ENCODE measurements at regions not wholly inside any gene's neighbourhood (a gene's known extent, or its start where the extent isn't known, plus 50 kb on each side); places are given as distances from the start of the nearest gene placed in this dataset.

- Histone ChIP-seq H3K9ac (ENCODE audit: low read length) (no peak overlapping the region), H3K9me2 (ENCODE audit: low read depth, low read length) (no peaks in the 10 kb centered on the region), H3K4me3 (ENCODE audit: low read depth, low read length, poor library complexity, severe bottlenecking) (no peak overlapping the region), H3K27ac (ENCODE audit: low read depth, low read length, poor library complexity, severe bottlenecking) (no peak overlapping the region), H3K27me3 (ENCODE audit: insufficient read depth, low read length) (no peaks in the 10 kb centered on the region), H3K79me2 (ENCODE audit: insufficient read depth, low read length) (no peaks in the 10 kb centered on the region), H2AFZ (ENCODE audit: low read length) (no peak overlapping the region), H3F3A (ENCODE audit: insufficient read depth, low read length) (no peaks in the 10 kb centered on the region), H3K9me3 (ENCODE audit: low read length) (no peaks in the 10 kb centered on the region), H3K36me3 (ENCODE audit: insufficient read depth, low read length) (no peaks in the 10 kb centered on the region), H4K20me1 (ENCODE audit: insufficient read depth, low read length) (no peaks in the 10 kb centered on the region), H3K4me2 (ENCODE audit: low read length) (no peak overlapping the region), H3K4me1 (ENCODE audit: insufficient read depth, low read length, severe bottlenecking) (no peaks in the 10 kb centered on the region)
- TF ChIP-seq EZH2 (IDR thresholded peaks at IDR 0.05; ENCODE audit: borderline replicate concordance, low read length), result no peak
- TF ChIP-seq, protein P1, sequence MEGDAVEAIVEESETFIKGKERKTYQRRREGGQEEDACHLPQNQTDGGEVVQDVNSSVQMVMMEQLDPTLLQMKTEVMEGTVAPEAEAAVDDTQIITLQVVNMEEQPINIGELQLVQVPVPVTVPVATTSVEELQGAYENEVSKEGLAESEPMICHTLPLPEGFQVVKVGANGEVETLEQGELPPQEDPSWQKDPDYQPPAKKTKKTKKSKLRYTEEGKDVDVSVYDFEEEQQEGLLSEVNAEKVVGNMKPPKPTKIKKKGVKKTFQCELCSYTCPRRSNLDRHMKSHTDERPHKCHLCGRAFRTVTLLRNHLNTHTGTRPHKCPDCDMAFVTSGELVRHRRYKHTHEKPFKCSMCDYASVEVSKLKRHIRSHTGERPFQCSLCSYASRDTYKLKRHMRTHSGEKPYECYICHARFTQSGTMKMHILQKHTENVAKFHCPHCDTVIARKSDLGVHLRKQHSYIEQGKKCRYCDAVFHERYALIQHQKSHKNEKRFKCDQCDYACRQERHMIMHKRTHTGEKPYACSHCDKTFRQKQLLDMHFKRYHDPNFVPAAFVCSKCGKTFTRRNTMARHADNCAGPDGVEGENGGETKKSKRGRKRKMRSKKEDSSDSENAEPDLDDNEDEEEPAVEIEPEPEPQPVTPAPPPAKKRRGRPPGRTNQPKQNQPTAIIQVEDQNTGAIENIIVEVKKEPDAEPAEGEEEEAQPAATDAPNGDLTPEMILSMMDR (IDR thresholded peaks at IDR 0.05; ENCODE audit: low read length), result no peak
These were observed 267.5 kb downstream of the ACTL7B start for GRCh38 chr9:108588246-108588645.

DNA sequence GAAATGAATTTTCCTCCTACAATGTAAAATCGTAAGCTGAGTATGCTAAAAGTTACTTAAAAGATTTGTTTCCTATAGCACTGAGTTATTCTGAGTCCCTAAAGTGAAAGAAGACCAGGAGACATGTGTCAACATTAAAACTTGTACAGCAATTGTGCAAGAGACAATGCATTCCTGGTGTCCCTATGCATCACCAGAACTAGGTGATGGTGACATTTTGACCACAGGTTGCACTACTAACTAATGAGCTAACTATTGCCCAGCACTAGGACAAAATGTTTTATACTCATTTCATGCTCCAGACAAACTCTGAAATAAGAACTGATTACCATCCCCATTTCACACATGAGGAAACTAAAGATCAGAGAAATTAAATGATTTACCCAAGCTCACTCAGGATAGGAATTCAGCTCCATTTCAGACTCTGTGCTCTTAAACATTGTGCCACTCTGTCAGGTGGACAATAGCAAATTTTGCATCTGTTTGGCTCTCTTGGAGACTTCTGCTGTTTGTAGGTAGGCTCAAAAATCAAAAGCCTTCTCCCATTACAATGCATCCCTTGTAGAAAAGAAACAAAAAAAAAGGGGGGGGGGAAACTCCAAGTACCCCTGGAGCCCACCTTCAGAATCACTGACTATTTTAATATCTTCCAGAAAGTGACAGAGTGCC lies 269.2 kb downstream of the ACTL7B start:
- H3K27ac ChIP-seq (ENCODE audit: low read depth, low read length, poor library complexity, severe bottlenecking), result no peak overlapping the region
- no peaks in the 10 kb centered on the region for H3K4me1 ChIP-seq (ENCODE audit: insufficient read depth, low read length, severe bottlenecking)
- no peak overlapping the region for H3K4me2 ChIP-seq (ENCODE audit: low read length)
- H3K4me3 ChIP-seq (ENCODE audit: low read depth, low read length, poor library complexity, severe bottlenecking), result no peak overlapping the region
- no peaks in the 10 kb centered on the region for H3K9me3 ChIP-seq (ENCODE audit: low read length)
- TF ChIP-seq, protein P1 (IDR thresholded peaks at IDR 0.05; ENCODE audit: low read length), result no peak
- TF ChIP-seq EZH2 (IDR thresholded peaks at IDR 0.05; ENCODE audit: borderline replicate concordance, low read length), result no peak
- H3K9me2 ChIP-seq (ENCODE audit: low read depth, low read length), result no peaks in the 10 kb centered on the region
- no peaks in the 10 kb centered on the region for H3K27me3 ChIP-seq (ENCODE audit: insufficient read depth, low read length)
- H3K79me2 ChIP-seq (ENCODE audit: insufficient read depth, low read length), result no peaks in the 10 kb centered on the region
- no peak overlapping the region for H2AFZ ChIP-seq (ENCODE audit: low read length)
- no peaks in the 10 kb centered on the region for H3F3A ChIP-seq (ENCODE audit: insufficient read depth, low read length)
- H3K9ac ChIP-seq (ENCODE audit: low read length), result no peak overlapping the region
- no peaks in the 10 kb centered on the region for H4K20me1 ChIP-seq (ENCODE audit: insufficient read depth, low read length)
- no peaks in the 10 kb centered on the region for H3K36me3 ChIP-seq (ENCODE audit: insufficient read depth, low read length)

DNA sequence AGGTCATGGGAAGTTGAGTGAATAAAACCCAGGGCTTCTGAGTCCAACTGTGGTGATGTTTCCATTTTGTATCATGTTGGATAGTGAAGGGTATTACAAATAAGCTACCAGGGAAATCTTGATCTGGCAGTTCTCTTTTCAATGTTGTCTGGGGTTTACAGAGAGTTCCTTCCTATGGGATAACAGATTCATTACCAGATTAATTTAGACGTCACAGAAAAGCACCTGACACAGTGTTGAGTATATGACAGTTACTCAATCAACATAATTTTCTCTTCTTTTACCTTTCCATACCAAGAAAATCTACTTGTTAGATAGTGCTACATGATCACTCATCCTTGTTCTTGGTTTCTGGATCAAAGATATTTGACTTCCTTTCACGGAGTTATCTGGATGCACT lies 270.9 kb downstream of the ACTL7B start:
- H3K4me1 ChIP-seq (ENCODE audit: insufficient read depth, low read length, severe bottlenecking), result no peaks in the 10 kb centered on the region
- H3K9ac ChIP-seq (ENCODE audit: low read length), result no peak overlapping the region
- H3K27me3 ChIP-seq (ENCODE audit: insufficient read depth, low read length), result no peaks in the 10 kb centered on the region
- H3K9me2 ChIP-seq (ENCODE audit: low read depth, low read length), result no peaks in the 10 kb centered on the region
- no peaks in the 10 kb centered on the region for H4K20me1 ChIP-seq (ENCODE audit: insufficient read depth, low read length)
- no peak overlapping the region for H3K4me3 ChIP-seq (ENCODE audit: low read depth, low read length, poor library complexity, severe bottlenecking)
- H3F3A ChIP-seq (ENCODE audit: insufficient read depth, low read length), result no peaks in the 10 kb centered on the region
- no peaks in the 10 kb centered on the region for H3K36me3 ChIP-seq (ENCODE audit: insufficient read depth, low read length)
- no peaks in the 10 kb centered on the region for H3K79me2 ChIP-seq (ENCODE audit: insufficient read depth, low read length)
- H3K9me3 ChIP-seq (ENCODE audit: low read length), result no peaks in the 10 kb centered on the region
- H3K27ac ChIP-seq (ENCODE audit: low read depth, low read length, poor library complexity, severe bottlenecking), result no peak overlapping the region
- TF ChIP-seq, protein P1 (IDR thresholded peaks at IDR 0.05; ENCODE audit: low read length), result no peak
- no peak for TF ChIP-seq EZH2 (IDR thresholded peaks at IDR 0.05; ENCODE audit: borderline replicate concordance, low read length)
- no peak overlapping the region for H2AFZ ChIP-seq (ENCODE audit: low read length)
- no peak overlapping the region for H3K4me2 ChIP-seq (ENCODE audit: low read length)

Data from OCI-LY1 (cell line).